B cell (primary cell): ENCODE measurements at regions not wholly inside any gene's neighbourhood (a gene's known extent, or its start where the extent isn't known, plus 50 kb on each side); places are given as distances from the start of the nearest gene placed in this dataset.

Experiments
- EZH2 ChIP-seq: IDR thresholded peaks from 2 replicates; pipeline ENCODE4 v1.6.1; 2012; ENCODE audit warnings: borderline replicate concordance, low read depth, mild to moderate bottlenecking, moderate library complexity, low read length; ENCODE audit not compliant: insufficient read depth, poor library complexity, severe bottlenecking
- TF ChIP-seq, protein P1 (sequence below): fragments of 200-600 bp; IDR thresholded peaks from one replicate; pipeline ENCODE4 v1.8.0; 2022; ENCODE audit warnings: antibody characterized with exemption, mild to moderate bottlenecking

DNA sequence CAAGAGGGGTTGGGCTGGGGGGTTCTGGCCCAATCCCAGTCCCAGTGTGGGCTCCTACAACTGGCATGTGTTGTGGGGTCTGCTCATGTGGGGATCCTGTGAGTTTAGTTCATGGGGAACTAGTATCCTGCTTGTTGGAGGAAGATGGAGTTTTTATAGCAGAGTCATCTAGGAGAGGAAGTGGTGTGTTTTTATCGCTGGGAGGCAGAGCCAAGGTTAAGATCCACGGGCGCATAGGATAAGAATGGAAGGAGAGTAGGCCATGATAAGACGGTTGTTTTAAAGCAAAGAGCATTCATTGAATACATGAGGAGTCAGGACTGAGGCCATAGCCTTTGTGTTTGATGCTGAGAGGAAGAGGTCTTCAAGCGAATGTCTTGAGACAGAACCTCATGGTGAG, 211.6 kb upstream of the COBL start:
- TF ChIP-seq, protein P1, sequence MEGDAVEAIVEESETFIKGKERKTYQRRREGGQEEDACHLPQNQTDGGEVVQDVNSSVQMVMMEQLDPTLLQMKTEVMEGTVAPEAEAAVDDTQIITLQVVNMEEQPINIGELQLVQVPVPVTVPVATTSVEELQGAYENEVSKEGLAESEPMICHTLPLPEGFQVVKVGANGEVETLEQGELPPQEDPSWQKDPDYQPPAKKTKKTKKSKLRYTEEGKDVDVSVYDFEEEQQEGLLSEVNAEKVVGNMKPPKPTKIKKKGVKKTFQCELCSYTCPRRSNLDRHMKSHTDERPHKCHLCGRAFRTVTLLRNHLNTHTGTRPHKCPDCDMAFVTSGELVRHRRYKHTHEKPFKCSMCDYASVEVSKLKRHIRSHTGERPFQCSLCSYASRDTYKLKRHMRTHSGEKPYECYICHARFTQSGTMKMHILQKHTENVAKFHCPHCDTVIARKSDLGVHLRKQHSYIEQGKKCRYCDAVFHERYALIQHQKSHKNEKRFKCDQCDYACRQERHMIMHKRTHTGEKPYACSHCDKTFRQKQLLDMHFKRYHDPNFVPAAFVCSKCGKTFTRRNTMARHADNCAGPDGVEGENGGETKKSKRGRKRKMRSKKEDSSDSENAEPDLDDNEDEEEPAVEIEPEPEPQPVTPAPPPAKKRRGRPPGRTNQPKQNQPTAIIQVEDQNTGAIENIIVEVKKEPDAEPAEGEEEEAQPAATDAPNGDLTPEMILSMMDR = no peak
- no peak for TF ChIP-seq EZH2
